ENCODE measurements at regions not wholly inside any gene's neighbourhood (a gene's known extent, or its start where the extent isn't known, plus 50 kb on each side); places are given as distances from the start of the nearest gene placed in this dataset.

DNA sequence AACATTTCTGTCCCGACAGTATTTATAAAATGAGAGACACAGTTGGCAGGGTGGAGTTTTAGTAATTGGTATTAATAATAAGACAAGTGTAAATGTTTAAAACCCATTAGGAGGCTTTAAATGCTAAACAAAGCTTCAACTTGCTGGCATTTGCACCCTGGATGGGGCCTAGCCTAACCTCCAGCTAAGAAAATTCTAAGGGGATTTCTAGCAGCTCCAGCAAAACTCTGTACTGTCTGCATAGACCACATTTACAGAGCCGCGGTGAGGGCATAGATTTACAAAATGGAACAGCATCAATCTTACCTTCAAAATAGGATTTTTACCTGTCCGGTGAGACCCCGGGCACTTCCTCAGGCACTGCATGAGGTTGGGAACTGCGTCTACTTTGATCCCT is 113.9 kb upstream of the ANO1 start:
- TF ChIP-seq, protein P1, sequence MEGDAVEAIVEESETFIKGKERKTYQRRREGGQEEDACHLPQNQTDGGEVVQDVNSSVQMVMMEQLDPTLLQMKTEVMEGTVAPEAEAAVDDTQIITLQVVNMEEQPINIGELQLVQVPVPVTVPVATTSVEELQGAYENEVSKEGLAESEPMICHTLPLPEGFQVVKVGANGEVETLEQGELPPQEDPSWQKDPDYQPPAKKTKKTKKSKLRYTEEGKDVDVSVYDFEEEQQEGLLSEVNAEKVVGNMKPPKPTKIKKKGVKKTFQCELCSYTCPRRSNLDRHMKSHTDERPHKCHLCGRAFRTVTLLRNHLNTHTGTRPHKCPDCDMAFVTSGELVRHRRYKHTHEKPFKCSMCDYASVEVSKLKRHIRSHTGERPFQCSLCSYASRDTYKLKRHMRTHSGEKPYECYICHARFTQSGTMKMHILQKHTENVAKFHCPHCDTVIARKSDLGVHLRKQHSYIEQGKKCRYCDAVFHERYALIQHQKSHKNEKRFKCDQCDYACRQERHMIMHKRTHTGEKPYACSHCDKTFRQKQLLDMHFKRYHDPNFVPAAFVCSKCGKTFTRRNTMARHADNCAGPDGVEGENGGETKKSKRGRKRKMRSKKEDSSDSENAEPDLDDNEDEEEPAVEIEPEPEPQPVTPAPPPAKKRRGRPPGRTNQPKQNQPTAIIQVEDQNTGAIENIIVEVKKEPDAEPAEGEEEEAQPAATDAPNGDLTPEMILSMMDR (IDR thresholded peaks at IDR 0.05; ENCODE audit: control insufficient read depth, insufficient read depth, low read depth, low read length, missing control alignments): no peak
- no peak for DNase-seq (ENCODE audit: low read depth)
- no peak overlapping the region for H3K4me3 ChIP-seq (ENCODE audit: control insufficient read depth, low read depth, low read length)

DNA sequence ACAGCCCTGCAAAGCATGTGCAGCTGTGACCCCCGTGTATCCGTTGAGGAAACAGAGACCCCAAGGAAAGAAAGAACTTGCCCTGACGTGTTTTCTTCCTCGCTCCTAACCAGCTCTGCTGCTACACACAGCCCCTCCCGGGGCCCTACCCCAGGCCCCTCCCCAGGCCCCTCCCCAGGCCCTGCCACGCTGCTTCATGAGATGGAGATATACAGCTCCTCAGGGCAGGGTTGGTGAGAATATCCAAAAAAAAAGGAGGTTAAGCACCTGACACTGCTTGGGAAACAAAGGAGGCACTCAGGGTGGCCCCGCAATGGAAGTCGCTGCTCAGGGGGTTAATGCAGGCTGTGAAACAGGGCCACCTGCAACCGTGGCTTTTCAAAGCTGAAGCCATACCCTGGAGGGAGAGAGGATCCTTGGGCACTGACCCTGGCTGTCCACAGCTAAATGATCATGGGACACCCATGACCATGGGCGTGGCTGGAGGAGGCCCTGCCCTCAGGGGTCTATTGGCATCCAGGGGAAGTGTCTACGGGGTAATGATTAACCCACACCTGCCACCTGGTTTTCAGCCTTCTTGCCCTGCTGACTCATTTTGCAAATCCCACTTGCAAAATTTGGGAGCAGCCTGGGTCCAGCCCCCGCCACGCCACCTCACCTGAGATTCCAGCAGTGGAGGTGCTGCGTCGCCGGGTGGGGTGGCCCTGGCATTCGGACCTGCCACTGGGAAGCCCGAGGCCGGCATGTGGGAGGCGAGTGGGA is 112.1 kb upstream of the ANO1 start:
- no peak overlapping the region for H3K4me3 ChIP-seq (ENCODE audit: control insufficient read depth, low read depth, low read length)
- TF ChIP-seq, protein P1 (IDR thresholded peaks at IDR 0.05; ENCODE audit: control insufficient read depth, insufficient read depth, low read depth, low read length, missing control alignments): no peak
- no peak for DNase-seq (ENCODE audit: low read depth)

DNA sequence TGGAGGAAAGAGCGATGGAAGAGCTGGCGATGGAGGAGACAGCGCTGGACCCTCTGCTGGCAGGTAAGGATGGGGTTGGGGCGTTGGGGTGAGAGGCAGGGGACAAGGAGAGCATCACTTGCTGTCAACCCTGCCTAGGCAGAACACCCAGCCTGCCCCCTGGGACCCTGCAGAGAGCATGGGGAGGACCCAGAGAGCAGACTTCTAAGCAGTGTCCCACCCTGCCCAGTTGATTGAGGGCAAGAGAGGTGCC is 111.6 kb upstream of the ANO1 start:
- H3K4me3 ChIP-seq (ENCODE audit: control insufficient read depth, low read depth, low read length): no peak overlapping the region
- no peak for DNase-seq (ENCODE audit: low read depth)
- TF ChIP-seq, protein P1 (IDR thresholded peaks at IDR 0.05; ENCODE audit: control insufficient read depth, insufficient read depth, low read depth, low read length, missing control alignments): no peak

DNA sequence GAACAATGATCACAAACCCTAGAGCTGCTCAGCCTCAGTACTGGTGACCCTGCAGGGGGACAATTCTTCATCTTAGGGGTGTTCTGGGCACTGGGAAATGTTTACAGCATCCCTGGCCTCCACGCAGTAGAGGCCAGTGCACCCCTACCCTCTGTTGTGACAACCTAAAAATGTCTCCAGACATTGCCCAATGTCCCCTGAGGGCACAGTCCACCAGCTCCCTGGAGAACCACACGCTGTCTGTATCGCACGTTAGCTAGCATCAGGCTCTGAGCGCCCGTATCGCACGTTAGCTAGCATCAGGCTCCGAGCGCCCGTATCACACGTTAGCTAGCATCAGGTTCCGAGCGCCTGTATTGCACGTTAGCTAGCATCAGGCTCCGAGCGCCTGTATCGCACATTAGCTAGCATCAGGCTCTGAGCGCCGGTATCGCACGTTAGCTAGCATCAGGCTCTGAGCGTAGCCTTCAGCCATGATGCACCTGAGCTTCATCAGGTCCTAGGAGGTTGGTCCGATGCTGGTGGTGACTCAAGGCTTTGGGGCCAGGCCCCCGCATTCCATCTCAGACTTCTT is 111.1 kb upstream of the ANO1 start:
- TF ChIP-seq, protein P1 (IDR thresholded peaks at IDR 0.05; ENCODE audit: control insufficient read depth, insufficient read depth, low read depth, low read length, missing control alignments): no peak
- H3K4me3 ChIP-seq (ENCODE audit: control insufficient read depth, low read depth, low read length): no peak overlapping the region
- no peak for DNase-seq (ENCODE audit: low read depth)

DNA sequence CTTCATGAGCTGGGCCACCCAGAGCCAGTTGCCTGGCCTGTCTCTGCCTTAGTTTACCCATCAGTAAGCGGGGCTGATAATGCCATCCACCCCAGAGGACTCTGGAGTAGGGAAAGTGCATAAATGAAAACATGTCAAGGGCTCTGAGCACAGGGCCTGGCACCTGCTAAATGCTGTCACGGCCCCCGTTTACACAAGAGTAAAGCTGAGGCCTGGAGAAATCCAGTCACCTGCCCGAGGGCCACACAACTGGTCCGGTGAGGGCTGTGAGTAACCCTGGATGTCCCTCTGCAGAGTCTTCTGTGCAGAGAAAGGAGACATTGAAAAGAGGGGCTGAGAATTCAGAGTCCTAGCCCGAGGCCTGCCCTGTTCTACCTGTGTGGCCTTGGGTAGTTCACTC is 110.6 kb upstream of the ANO1 start:
- TF ChIP-seq, protein P1 (IDR thresholded peaks at IDR 0.05; ENCODE audit: control insufficient read depth, insufficient read depth, low read depth, low read length, missing control alignments): no peak
- H3K4me3 ChIP-seq (ENCODE audit: control insufficient read depth, low read depth, low read length): no peak overlapping the region
- no peak for DNase-seq (ENCODE audit: low read depth)

DNA sequence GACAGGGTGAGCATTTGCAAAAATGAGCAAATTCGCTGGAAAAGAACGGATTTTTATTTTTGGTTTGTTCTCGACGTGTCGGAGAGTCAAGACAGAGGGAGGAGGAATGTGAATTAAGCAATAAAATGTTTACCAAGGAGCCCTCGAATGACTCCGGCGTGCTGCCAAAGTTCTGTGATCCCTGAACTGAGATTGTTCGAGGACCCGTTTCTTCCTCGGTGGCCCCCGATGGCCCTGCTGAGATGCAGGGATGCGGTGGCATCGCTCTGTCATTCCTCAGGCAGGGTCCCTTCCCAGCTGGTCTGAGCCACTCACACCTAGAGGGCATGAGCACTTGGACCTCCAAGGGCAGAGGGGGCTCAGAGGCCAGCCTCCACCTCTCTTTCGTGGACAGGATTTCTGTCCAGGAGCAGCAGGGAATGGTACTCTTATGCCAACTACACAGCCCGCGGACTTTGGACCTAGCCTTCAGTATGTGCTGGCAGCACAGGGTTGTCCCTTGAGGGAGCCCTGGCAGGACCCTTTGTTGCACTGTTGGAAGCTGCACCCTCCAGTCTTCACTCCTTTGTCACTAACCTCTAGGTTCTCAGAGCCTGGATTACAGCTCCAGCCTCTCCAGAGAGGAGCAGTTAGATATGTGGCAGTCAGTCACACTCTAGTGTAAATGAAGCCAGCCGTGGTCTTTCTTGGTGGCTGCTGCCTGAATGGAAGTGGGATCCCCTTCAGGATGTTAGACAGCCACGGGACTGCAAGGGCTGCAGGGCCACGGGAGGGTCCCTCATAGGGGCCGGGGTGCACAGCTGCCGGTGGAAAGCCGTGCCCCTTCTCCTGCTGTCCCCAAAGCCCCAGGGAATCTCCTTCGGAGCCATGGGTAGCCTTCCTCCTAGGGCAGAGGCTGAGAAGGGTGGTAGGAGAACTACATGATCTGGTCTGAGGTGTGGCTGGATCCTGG is 109.4 kb upstream of the ANO1 start:
- DNase-seq (ENCODE audit: low read depth): no peak
- TF ChIP-seq, protein P1 (IDR thresholded peaks at IDR 0.05; ENCODE audit: control insufficient read depth, insufficient read depth, low read depth, low read length, missing control alignments): no peak
- H3K4me3 ChIP-seq (ENCODE audit: control insufficient read depth, low read depth, low read length): no peak overlapping the region

All from AG09309 (cell line).